ENCODE measurements at regions not wholly inside any gene's neighbourhood (a gene's known extent, or its start where the extent isn't known, plus 50 kb on each side); places are given as distances from the start of the nearest gene placed in this dataset.

DNA sequence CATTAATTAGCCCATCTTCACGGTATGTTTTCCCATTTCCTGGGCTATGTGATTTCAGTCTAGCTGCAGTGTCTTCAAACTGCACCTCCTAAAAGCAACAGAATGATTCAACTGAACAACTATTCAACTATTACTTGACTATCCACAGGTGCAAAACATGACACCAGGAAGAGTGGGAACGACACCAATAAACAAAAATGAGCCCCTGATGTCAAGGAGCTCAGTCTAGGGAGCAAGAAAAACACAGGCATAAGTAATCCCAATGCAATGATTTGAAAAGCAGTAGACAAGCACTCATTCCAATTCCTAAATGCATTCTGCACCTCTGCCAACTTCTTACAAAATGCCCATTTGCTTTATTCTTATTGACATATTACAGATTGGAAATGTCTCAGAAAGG, 285.6 kb downstream of the ETS1 start:
- TF ChIP-seq, protein P1, sequence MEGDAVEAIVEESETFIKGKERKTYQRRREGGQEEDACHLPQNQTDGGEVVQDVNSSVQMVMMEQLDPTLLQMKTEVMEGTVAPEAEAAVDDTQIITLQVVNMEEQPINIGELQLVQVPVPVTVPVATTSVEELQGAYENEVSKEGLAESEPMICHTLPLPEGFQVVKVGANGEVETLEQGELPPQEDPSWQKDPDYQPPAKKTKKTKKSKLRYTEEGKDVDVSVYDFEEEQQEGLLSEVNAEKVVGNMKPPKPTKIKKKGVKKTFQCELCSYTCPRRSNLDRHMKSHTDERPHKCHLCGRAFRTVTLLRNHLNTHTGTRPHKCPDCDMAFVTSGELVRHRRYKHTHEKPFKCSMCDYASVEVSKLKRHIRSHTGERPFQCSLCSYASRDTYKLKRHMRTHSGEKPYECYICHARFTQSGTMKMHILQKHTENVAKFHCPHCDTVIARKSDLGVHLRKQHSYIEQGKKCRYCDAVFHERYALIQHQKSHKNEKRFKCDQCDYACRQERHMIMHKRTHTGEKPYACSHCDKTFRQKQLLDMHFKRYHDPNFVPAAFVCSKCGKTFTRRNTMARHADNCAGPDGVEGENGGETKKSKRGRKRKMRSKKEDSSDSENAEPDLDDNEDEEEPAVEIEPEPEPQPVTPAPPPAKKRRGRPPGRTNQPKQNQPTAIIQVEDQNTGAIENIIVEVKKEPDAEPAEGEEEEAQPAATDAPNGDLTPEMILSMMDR (IDR thresholded peaks at IDR 0.05): no peak
- TF ChIP-seq POLR2A (IDR thresholded peaks at IDR 0.05): no peak

Measured in uterus (tissue), 2 donors.